ENCODE measurements at regions not wholly inside any gene's neighbourhood (a gene's known extent, or its start where the extent isn't known, plus 50 kb on each side); places are given as distances from the start of the nearest gene placed in this dataset.

- no peak for TF ChIP-seq CTCF (IDR thresholded peaks at IDR 0.05; ENCODE audit: insufficient read depth, low read length, poor library complexity, severe bottlenecking)
- DNase-seq (ENCODE audit: extremely low read depth, insufficient read length): no peak
- no peaks in the 10 kb centered on the region for H3K36me3 ChIP-seq (ENCODE audit: control insufficient read depth, insufficient read depth, low read length)
- no peak overlapping the region for H3K4me3 ChIP-seq (replicated peaks; ENCODE audit: low read depth, low read length)
- H3K27me3 ChIP-seq (replicated peaks; ENCODE audit: control insufficient read depth, insufficient read depth, low read length): no peaks in the 10 kb centered on the region
These were observed 211.9 kb upstream of the CDH6 start for GRCh38 chr5:30981576-30981975.

- no peak for DNase-seq (ENCODE audit: extremely low read depth, insufficient read length)
- no peaks in the 10 kb centered on the region for H3K27me3 ChIP-seq (replicated peaks; ENCODE audit: control insufficient read depth, insufficient read depth, low read length)
- H3K36me3 ChIP-seq (ENCODE audit: control insufficient read depth, insufficient read depth, low read length): no peaks in the 10 kb centered on the region
- no peak overlapping the region for H3K4me3 ChIP-seq (replicated peaks; ENCODE audit: low read depth, low read length)
- no peak for TF ChIP-seq CTCF (IDR thresholded peaks at IDR 0.05; ENCODE audit: insufficient read depth, low read length, poor library complexity, severe bottlenecking)
These were observed 224.5 kb upstream of the CDH6 start for GRCh38 chr5:30968971-30969370.

- Histone ChIP-seq H3K4me3 (replicated peaks; ENCODE audit: low read depth, low read length) (no peak overlapping the region), H3K27me3 (replicated peaks; ENCODE audit: control insufficient read depth, insufficient read depth, low read length) (no peaks in the 10 kb centered on the region), H3K36me3 (ENCODE audit: control insufficient read depth, insufficient read depth, low read length) (no peaks in the 10 kb centered on the region)
- no peak for DNase-seq (ENCODE audit: extremely low read depth, insufficient read length)
- no peak for TF ChIP-seq CTCF (IDR thresholded peaks at IDR 0.05; ENCODE audit: insufficient read depth, low read length, poor library complexity, severe bottlenecking)
These were observed 233.4 kb upstream of the CDH6 start for GRCh38 chr5:30960036-30960435.

- TF ChIP-seq CTCF (IDR thresholded peaks at IDR 0.05; ENCODE audit: insufficient read depth, low read length, poor library complexity, severe bottlenecking): no peak
These were observed 234.2 kb upstream of the CDH6 start for GRCh38 chr5:30959238-30959637.

GRCh38 chr5:30957591-30957990, 235.9 kb upstream of the CDH6 start:
- Histone ChIP-seq H3K4me3 (replicated peaks; ENCODE audit: low read depth, low read length) (no peak overlapping the region), H3K27me3 (replicated peaks; ENCODE audit: control insufficient read depth, insufficient read depth, low read length) (no peaks in the 10 kb centered on the region), H3K36me3 (ENCODE audit: control insufficient read depth, insufficient read depth, low read length) (no peaks in the 10 kb centered on the region)
- no peak for DNase-seq (ENCODE audit: extremely low read depth, insufficient read length)
- no peak for TF ChIP-seq CTCF (IDR thresholded peaks at IDR 0.05; ENCODE audit: insufficient read depth, low read length, poor library complexity, severe bottlenecking)

More at GRCh38 chr5:30959238-30959637, 234.2 kb upstream of the CDH6 start:
- H3K27me3 ChIP-seq (replicated peaks; ENCODE audit: control insufficient read depth, insufficient read depth, low read length): no peaks in the 10 kb centered on the region
- no peak overlapping the region for H3K4me3 ChIP-seq (replicated peaks; ENCODE audit: low read depth, low read length)
- H3K36me3 ChIP-seq (ENCODE audit: control insufficient read depth, insufficient read depth, low read length): no peaks in the 10 kb centered on the region
- no peak for DNase-seq (ENCODE audit: extremely low read depth, insufficient read length)

GRCh38 chr5:30956251-30956650, 237.2 kb upstream of the CDH6 start:
- TF ChIP-seq CTCF (IDR thresholded peaks at IDR 0.05; ENCODE audit: insufficient read depth, low read length, poor library complexity, severe bottlenecking): no peak
- Histone ChIP-seq H3K27me3 (replicated peaks; ENCODE audit: control insufficient read depth, insufficient read depth, low read length) (no peaks in the 10 kb centered on the region), H3K4me3 (replicated peaks; ENCODE audit: low read depth, low read length) (no peak overlapping the region), H3K36me3 (ENCODE audit: control insufficient read depth, insufficient read depth, low read length) (no peaks in the 10 kb centered on the region)
- DNase-seq (ENCODE audit: extremely low read depth, insufficient read length): no peak

All from GM06990 (cell line).